ENCODE measurements at regions not wholly inside any gene's neighbourhood (a gene's known extent, or its start where the extent isn't known, plus 50 kb on each side); places are given as distances from the start of the nearest gene placed in this dataset.

DNA sequence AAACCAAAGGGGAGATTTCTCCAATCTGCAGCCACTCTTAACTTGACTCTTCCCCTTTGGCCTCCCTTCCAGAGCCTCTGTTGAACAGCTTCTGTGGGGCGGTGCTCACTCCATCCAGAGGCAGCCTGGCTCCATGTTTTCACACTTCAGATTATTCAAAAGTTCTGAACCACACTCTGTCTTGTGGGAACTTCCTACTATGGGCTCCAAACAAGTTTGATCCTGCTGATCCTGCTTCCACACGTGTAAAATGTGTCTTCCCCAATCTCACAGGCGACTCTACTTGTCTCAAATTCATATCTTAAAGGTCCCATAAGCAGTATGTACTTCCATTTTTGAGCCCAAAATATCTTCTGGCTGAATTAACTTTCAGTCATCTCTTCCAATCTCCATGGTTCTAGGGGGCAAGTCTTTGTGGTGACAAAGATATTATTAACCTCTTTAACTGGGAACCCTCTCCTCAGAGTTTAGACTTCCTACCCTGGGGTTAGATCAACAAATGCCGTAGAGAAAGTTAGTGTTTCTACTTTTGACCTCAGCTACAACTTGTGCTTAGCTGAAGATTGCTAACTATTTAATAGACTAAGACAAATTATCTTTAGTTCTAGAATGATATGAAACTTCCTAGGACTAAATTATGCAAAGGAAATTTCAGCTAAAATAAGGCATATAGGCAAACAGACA lies 176.3 kb upstream of the BCL6 start:
- Histone ChIP-seq H3K4me3 (replicated peaks in 1 of 2; ENCODE audit: low read depth in 1 of 2, low read length in 2 of 2) (no peak overlapping the region), H3K9me2 (ENCODE audit: insufficient read depth) (no peaks in the 10 kb centered on the region), H2AFZ (ENCODE audit: low read depth, low read length, poor library complexity, severe bottlenecking) (no peak overlapping the region), H3K27ac (ENCODE audit: low read depth, low read length) (no peak overlapping the region), H3K9ac (ENCODE audit: low read length) (no peak overlapping the region), H4K20me1 (ENCODE audit: insufficient read depth) (no peaks in the 10 kb centered on the region), H3K36me3 (ENCODE audit: control insufficient read depth in 1 of 2, insufficient read depth in 2 of 2, low read length in 2 of 2) (no peaks in the 10 kb centered on the region), H3K9me3 (ENCODE audit: control insufficient read depth in 1 of 2, insufficient read depth in 1 of 2, low read depth in 1 of 2, low read length in 2 of 2) (no peaks in the 10 kb centered on the region), H3K4me2 (ENCODE audit: low read length) (no peak overlapping the region), H3K79me2 (ENCODE audit: insufficient read depth, low read length) (no peaks in the 10 kb centered on the region), H3K4me1 (ENCODE audit: control insufficient read depth in 1 of 2, insufficient read depth in 2 of 2, low read length in 2 of 2) (no peaks in the 10 kb centered on the region), H3K27me3 (ENCODE audit: insufficient read depth, low read length) (no peaks in the 10 kb centered on the region)
- ChIA-PET POLR2A (no interaction called here), RAD21 (ENCODE audit: low non-redundant PET in 1 of 2, low total read pairs in 2 of 2, uncharacterized antibody in 2 of 2, unreplicated experiment in 2 of 2) (no interaction called here), CTCF (interaction anchor here (0.8 kb wide), 1 partner anchor 181 kb away, joined by 5 read pairs; no protein-coding TSS in a partner anchor)
- ATAC-seq (no peak), DNase-seq (ENCODE audit: low read depth, low spot score) (no peak)
- TF ChIP-seq SP1 (IDR thresholded peaks at IDR 0.05; ENCODE audit: low read depth) (no peak), EGR1 (IDR thresholded peaks at IDR 0.05; ENCODE audit: low read depth) (no peak), EZH2phosphoT487 (IDR thresholded peaks at IDR 0.05; ENCODE audit: borderline replicate concordance) (no peak), CEBPB (IDR thresholded peaks at IDR 0.05; ENCODE audit: low read depth) (no peak), ZFX (IDR thresholded peaks at IDR 0.05) (no peak), CBX3 (IDR thresholded peaks at IDR 0.05; ENCODE audit: low read depth) (no peak), ZNF274 (IDR thresholded peaks at IDR 0.05; ENCODE audit: low read depth, low read length) (no peak), SIN3A (IDR thresholded peaks at IDR 0.05; ENCODE audit: low read depth) (no peak), RAD21 (IDR thresholded peaks at IDR 0.05; ENCODE audit: low read depth) (no peak)
- TF ChIP-seq, protein P1, sequence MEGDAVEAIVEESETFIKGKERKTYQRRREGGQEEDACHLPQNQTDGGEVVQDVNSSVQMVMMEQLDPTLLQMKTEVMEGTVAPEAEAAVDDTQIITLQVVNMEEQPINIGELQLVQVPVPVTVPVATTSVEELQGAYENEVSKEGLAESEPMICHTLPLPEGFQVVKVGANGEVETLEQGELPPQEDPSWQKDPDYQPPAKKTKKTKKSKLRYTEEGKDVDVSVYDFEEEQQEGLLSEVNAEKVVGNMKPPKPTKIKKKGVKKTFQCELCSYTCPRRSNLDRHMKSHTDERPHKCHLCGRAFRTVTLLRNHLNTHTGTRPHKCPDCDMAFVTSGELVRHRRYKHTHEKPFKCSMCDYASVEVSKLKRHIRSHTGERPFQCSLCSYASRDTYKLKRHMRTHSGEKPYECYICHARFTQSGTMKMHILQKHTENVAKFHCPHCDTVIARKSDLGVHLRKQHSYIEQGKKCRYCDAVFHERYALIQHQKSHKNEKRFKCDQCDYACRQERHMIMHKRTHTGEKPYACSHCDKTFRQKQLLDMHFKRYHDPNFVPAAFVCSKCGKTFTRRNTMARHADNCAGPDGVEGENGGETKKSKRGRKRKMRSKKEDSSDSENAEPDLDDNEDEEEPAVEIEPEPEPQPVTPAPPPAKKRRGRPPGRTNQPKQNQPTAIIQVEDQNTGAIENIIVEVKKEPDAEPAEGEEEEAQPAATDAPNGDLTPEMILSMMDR (IDR thresholded peaks at IDR 0.05 in 2 of 3, conservative IDR thresholded peaks at IDR 0.05 in 1 of 3; ENCODE audit: borderline replicate concordance in 1 of 3, insufficient read depth in 1 of 3, low read depth in 2 of 3, low read length in 2 of 3), result no peak
- TF ChIP-seq, protein P2, sequence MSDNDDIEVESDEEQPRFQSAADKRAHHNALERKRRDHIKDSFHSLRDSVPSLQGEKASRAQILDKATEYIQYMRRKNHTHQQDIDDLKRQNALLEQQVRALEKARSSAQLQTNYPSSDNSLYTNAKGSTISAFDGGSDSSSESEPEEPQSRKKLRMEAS (IDR thresholded peaks at IDR 0.05), result no peak
- TF ChIP-seq, protein P3, sequence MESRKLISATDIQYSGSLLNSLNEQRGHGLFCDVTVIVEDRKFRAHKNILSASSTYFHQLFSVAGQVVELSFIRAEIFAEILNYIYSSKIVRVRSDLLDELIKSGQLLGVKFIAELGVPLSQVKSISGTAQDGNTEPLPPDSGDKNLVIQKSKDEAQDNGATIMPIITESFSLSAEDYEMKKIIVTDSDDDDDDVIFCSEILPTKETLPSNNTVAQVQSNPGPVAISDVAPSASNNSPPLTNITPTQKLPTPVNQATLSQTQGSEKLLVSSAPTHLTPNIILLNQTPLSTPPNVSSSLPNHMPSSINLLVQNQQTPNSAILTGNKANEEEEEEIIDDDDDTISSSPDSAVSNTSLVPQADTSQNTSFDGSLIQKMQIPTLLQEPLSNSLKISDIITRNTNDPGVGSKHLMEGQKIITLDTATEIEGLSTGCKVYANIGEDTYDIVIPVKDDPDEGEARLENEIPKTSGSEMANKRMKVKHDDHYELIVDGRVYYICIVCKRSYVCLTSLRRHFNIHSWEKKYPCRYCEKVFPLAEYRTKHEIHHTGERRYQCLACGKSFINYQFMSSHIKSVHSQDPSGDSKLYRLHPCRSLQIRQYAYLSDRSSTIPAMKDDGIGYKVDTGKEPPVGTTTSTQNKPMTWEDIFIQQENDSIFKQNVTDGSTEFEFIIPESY (IDR thresholded peaks at IDR 0.05; ENCODE audit: extremely low read depth, insufficient replicate concordance, low read length), result no peak
- TF ChIP-seq, protein P4, sequence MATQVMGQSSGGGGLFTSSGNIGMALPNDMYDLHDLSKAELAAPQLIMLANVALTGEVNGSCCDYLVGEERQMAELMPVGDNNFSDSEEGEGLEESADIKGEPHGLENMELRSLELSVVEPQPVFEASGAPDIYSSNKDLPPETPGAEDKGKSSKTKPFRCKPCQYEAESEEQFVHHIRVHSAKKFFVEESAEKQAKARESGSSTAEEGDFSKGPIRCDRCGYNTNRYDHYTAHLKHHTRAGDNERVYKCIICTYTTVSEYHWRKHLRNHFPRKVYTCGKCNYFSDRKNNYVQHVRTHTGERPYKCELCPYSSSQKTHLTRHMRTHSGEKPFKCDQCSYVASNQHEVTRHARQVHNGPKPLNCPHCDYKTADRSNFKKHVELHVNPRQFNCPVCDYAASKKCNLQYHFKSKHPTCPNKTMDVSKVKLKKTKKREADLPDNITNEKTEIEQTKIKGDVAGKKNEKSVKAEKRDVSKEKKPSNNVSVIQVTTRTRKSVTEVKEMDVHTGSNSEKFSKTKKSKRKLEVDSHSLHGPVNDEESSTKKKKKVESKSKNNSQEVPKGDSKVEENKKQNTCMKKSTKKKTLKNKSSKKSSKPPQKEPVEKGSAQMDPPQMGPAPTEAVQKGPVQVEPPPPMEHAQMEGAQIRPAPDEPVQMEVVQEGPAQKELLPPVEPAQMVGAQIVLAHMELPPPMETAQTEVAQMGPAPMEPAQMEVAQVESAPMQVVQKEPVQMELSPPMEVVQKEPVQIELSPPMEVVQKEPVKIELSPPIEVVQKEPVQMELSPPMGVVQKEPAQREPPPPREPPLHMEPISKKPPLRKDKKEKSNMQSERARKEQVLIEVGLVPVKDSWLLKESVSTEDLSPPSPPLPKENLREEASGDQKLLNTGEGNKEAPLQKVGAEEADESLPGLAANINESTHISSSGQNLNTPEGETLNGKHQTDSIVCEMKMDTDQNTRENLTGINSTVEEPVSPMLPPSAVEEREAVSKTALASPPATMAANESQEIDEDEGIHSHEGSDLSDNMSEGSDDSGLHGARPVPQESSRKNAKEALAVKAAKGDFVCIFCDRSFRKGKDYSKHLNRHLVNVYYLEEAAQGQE (IDR thresholded peaks at IDR 0.05; ENCODE audit: low read depth), result no peak
- no TSS peak for BruUV-seq (replicated peaks)
- intact Hi-C loops (cut with micrococcal nuclease), result no loop called here

Measured in HCT116 (cell line).